GM19397 (cell line): ENCODE measurements at regions not wholly inside any gene's neighbourhood (a gene's known extent, or its start where the extent isn't known, plus 50 kb on each side); places are given as distances from the start of the nearest gene placed in this dataset.

Experiments
- ATAC-seq: cut with Tn5 transposase; IDR thresholded peaks from one replicate; pipeline ENCODE4 v1.9.1; 2021; ENCODE audit warnings: mild to moderate bottlenecking, moderate library complexity; ENCODE audit not compliant: unreplicated experiment

DNA sequence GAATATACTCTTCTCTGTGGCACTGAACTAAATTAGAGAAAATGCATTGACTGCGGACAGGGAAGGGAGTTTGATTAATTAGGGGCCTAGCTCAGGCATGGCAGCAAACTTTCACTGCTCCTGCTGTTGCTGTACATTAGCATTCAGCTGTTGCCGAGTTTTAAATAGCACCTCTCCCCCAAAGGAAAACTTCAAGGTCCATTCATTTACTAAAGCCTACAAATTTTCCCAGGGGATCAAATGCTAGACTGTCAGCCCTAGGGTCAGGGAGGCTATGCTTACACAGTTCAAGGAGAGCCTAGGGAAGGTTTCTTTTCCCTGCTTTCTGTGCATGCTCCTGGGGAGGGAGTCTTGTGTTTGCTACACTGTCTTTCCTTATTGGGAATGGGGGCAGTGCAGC, 60.0 kb upstream of the GZMB start:
- ATAC-seq: no peak

DNA sequence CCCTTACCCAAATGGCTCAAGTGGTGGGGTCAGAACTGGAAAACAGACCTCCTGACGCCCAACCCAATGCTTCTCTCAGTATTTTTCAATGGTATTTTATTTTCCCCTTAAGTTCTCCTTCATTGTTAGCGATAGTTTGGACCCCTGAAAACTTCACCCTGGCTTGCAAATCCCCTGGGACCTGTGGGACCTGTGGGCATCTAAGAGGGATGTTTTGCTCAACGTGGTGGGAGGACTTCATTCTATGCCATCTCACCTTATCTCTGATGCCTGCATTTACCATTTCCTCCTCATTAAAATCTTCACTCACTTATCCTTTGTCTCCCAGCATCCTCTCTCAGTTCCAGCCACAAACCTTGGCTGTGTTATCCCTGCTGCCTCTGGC, 59.4 kb upstream of the GZMB start:
- no peak for ATAC-seq

DNA sequence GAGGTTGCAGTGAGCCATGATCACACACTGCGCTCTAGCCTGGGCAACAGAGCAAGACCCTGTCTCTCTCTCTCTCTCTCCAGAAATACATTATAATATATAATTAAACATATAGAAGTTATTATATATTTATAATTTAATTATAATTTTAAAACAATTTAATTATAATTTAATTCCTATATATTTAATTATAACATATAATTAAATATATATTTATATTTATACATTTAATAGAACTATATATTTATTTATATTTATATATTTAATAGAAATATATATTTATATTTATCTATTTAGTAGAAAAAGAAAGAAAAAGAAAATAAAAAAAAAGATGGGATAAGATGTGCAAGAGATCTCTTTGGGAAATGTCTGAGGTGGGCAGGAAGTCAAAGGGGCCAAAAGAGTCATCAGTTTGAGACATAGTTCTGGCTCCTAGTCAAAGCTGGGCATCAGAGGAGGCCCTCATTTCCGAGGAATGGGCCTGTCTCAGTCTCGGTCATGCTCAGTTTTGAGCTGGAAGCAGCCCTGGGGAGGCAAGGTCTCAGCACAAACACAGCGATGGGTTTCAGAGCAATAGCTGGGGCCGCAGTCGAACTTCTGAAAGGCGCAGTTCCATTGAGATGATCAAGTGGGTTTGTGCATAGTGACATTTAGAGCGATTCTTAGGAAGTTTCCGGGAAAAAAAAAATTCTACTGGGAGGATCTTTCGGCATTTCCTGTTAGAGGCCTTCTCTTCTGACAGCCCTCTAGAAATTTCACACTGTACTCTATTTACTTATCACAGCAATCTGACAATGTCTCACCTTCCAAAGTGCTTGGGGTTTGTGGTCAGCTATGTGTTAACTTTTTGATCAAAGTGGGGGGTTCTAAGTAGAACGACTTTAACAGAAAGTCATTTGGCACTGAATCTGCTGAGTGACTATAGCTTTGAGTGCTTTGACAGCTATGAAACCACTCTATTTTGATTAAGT, 58.7 kb upstream of the GZMB start:
- ATAC-seq: no peak

- no peak for ATAC-seq
Measured at GRCh38 chr14:24690492-24690891, 56.5 kb upstream of the GZMB start.

GRCh38 chr14:24688030-24688658, 54.2 kb upstream of the GZMB start:
- ATAC-seq: no peak
